Upper lobe of left lung (tissue), 4 donors: ENCODE measurements at regions not wholly inside any gene's neighbourhood (a gene's known extent, or its start where the extent isn't known, plus 50 kb on each side); places are given as distances from the start of the nearest gene placed in this dataset.

Experiments
- CTCF ChIP-seq, 6 experiments: fragments of 450-650 bp in 4 of 6; fragments of 200-600 bp in 2 of 6; sonication (generic) in 2 of 6; IDR thresholded peaks; one replicate each; pipeline ENCODE4 v1.5.1; 2016 to 2019; ENCODE audit warnings: antibody characterized with exemption in 6 of 6
- EP300 ChIP-seq, 4 donors: sonication (generic); formaldehyde crosslinking; IDR thresholded peaks; one replicate each; pipeline ENCODE4 v1.5.1; 2017; ENCODE audit warnings: antibody characterized with exemption in 4 of 4, control low read depth in 2 of 4
- POLR2A ChIP-seq, 4 donors: fragments of 450-650 bp; IDR thresholded peaks; one replicate each; pipeline ENCODE4 v1.5.1; 2016 to 2017; ENCODE audit warnings: antibody characterized with exemption in 4 of 4, mild to moderate bottlenecking in 2 of 4
- POLR2AphosphoS5 ChIP-seq, 2 donors: sonication (generic); formaldehyde crosslinking; IDR thresholded peaks; one replicate each; pipeline ENCODE4 v1.5.1; 2017; ENCODE audit warnings: antibody characterized with exemption in 2 of 2

DNA sequence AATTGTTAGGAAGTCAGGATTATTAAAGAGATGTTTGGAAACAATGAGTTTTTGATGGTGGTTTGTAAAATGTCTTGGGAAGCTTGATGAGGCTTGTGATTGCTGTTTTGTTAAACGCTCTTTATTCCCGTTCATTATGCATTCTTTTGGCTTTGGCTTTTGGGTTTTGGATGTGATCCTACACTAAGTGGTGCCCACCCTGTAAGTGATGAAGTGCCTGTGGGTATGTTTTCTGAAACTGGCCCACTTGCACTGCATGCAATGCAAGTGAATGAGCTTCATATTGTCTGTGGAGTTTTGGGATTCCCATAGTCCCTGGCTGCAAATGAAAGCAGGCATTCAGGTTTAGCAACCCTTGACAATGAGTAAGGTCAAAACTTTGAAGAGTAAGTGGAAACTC lies 1035.5 kb upstream of the WWC1 start:
- no peak for TF ChIP-seq CTCF (IDR thresholded peaks at IDR 0.05)
- no peak for TF ChIP-seq POLR2AphosphoS5 (IDR thresholded peaks at IDR 0.05)
- no peak for TF ChIP-seq POLR2A (IDR thresholded peaks at IDR 0.05)
- TF ChIP-seq EP300 (IDR thresholded peaks at IDR 0.05): no peak
